ENCODE measurements at regions not wholly inside any gene's neighbourhood (a gene's known extent, or its start where the extent isn't known, plus 50 kb on each side); places are given as distances from the start of the nearest gene placed in this dataset.

DNA sequence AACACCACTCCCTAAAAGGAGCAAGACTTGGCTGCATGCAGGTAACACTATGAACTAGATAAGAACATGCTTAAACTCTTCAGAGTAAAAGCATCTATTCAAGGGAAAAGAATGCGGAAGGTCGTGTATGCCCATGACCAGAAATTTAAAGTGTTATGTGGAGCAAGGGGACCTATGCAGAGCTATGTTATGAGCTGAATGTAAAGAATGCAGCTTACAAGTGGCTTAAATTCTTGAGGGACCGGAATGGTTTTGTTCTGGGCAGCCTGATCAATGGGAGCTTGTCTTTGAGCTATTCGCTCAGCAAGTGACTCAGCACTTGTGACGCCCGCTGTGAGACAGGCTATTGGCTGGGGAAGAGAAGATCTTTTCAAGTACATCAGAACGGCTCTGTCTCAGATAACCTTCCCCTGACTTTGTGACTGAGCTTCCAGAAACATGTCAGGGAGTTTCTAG is 367.5 kb upstream of the THBS1 start:
- TF ChIP-seq, protein P1, sequence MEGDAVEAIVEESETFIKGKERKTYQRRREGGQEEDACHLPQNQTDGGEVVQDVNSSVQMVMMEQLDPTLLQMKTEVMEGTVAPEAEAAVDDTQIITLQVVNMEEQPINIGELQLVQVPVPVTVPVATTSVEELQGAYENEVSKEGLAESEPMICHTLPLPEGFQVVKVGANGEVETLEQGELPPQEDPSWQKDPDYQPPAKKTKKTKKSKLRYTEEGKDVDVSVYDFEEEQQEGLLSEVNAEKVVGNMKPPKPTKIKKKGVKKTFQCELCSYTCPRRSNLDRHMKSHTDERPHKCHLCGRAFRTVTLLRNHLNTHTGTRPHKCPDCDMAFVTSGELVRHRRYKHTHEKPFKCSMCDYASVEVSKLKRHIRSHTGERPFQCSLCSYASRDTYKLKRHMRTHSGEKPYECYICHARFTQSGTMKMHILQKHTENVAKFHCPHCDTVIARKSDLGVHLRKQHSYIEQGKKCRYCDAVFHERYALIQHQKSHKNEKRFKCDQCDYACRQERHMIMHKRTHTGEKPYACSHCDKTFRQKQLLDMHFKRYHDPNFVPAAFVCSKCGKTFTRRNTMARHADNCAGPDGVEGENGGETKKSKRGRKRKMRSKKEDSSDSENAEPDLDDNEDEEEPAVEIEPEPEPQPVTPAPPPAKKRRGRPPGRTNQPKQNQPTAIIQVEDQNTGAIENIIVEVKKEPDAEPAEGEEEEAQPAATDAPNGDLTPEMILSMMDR (IDR thresholded peaks at IDR 0.05) = no peak
- TF ChIP-seq, protein P2, sequence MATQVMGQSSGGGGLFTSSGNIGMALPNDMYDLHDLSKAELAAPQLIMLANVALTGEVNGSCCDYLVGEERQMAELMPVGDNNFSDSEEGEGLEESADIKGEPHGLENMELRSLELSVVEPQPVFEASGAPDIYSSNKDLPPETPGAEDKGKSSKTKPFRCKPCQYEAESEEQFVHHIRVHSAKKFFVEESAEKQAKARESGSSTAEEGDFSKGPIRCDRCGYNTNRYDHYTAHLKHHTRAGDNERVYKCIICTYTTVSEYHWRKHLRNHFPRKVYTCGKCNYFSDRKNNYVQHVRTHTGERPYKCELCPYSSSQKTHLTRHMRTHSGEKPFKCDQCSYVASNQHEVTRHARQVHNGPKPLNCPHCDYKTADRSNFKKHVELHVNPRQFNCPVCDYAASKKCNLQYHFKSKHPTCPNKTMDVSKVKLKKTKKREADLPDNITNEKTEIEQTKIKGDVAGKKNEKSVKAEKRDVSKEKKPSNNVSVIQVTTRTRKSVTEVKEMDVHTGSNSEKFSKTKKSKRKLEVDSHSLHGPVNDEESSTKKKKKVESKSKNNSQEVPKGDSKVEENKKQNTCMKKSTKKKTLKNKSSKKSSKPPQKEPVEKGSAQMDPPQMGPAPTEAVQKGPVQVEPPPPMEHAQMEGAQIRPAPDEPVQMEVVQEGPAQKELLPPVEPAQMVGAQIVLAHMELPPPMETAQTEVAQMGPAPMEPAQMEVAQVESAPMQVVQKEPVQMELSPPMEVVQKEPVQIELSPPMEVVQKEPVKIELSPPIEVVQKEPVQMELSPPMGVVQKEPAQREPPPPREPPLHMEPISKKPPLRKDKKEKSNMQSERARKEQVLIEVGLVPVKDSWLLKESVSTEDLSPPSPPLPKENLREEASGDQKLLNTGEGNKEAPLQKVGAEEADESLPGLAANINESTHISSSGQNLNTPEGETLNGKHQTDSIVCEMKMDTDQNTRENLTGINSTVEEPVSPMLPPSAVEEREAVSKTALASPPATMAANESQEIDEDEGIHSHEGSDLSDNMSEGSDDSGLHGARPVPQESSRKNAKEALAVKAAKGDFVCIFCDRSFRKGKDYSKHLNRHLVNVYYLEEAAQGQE (IDR thresholded peaks at IDR 0.05; ENCODE audit: insufficient read depth in 1 of 2, low read depth in 2 of 2, low read length in 1 of 2) = no peak
- TF ChIP-seq POLR2AphosphoS5 (IDR thresholded peaks at IDR 0.05; ENCODE audit: low read depth, low read length) (no peak), TCF7L2 (IDR thresholded peaks at IDR 0.05; ENCODE audit: low read depth, low read length) (no peak), SIN3A (IDR thresholded peaks at IDR 0.05; ENCODE audit: borderline replicate concordance, insufficient read depth, low read depth, low read length) (no peak)

All from Panc1 (cell line).